H9 (cell line): ENCODE measurements at regions not wholly inside any gene's neighbourhood (a gene's known extent, or its start where the extent isn't known, plus 50 kb on each side); places are given as distances from the start of the nearest gene placed in this dataset.

Experiments used
- DNase-seq: peaks from one replicate; pipeline ENCODE4 v3.0.0-alpha.2; 2017
- H2AFZ ChIP-seq: one replicate; pipeline ENCODE4 v1.6.1; 2013; ENCODE audit warnings: mild to moderate bottlenecking, low read length, control low read depth, moderate library complexity
- H2AK5ac ChIP-seq: 2 replicates; pipeline ENCODE4 v1.6.1; 2013; ENCODE audit warnings: low read length, control low read depth, mixed read lengths; ENCODE audit not compliant: insufficient read length
- H2BK120ac ChIP-seq: one replicate; pipeline ENCODE4 v1.6.1; 2013; ENCODE audit warnings: low read depth, mild to moderate bottlenecking, low read length, control low read depth, inconsistent platforms; ENCODE audit not compliant: poor library complexity, severe bottlenecking
- H2BK12ac ChIP-seq: 2 replicates; pipeline ENCODE4 v1.6.1; 2013; ENCODE audit warnings: low read length, control low read depth, mixed read lengths, low read depth; ENCODE audit not compliant: insufficient read length
- H2BK15ac ChIP-seq: 2 replicates; pipeline ENCODE4 v1.6.1; 2013; ENCODE audit warnings: low read depth, low read length, control low read depth
- H2BK20ac ChIP-seq: one replicate; pipeline ENCODE4 v1.6.1; 2013; ENCODE audit warnings: low read depth, mild to moderate bottlenecking, low read length, control low read depth, inconsistent platforms; ENCODE audit not compliant: poor library complexity, severe bottlenecking
- H2BK5ac ChIP-seq: 2 replicates; pipeline ENCODE4 v1.6.1; 2013; ENCODE audit warnings: low read length, control low read depth, mixed read lengths; ENCODE audit not compliant: insufficient read length
- H3K14ac ChIP-seq: 2 replicates; pipeline ENCODE4 v1.6.1; 2013; ENCODE audit warnings: low read length, control low read depth; ENCODE audit not compliant: insufficient read depth
- H3K18ac ChIP-seq: 2 replicates; pipeline ENCODE4 v1.6.1; 2013; ENCODE audit warnings: low read depth, mild to moderate bottlenecking, mixed read lengths, low read length, control low read depth; ENCODE audit not compliant: insufficient read length
- H3K23ac ChIP-seq: 2 replicates; pipeline ENCODE4 v1.6.1; 2013; ENCODE audit warnings: low read length, control low read depth, mixed read lengths, low read depth; ENCODE audit not compliant: insufficient read length
- H3K23me2 ChIP-seq: 2 replicates; pipeline ENCODE4 v1.6.1; 2013; ENCODE audit warnings: low read depth, mild to moderate bottlenecking, mixed read lengths, low read length, control low read depth; ENCODE audit not compliant: insufficient read length, poor library complexity, severe bottlenecking
- H3K27ac ChIP-seq: 2 replicates; pipeline ENCODE4 v1.5.1; 2013; ENCODE audit warnings: low read length, control low read depth, mixed read lengths, low read depth; ENCODE audit not compliant: insufficient read length
- H3K27me3 ChIP-seq: 2 replicates; pipeline ENCODE4 v1.6.1; 2013; ENCODE audit warnings: low read length, control low read depth, inconsistent platforms; ENCODE audit not compliant: insufficient read depth
- H3K4ac ChIP-seq: 2 replicates; pipeline ENCODE4 v1.6.1; 2013; ENCODE audit warnings: low read depth, mild to moderate bottlenecking, control low read depth, inconsistent platforms, low read length, moderate library complexity
- H3K4me1 ChIP-seq: 2 replicates; pipeline ENCODE4 v1.6.1; 2013; ENCODE audit warnings: low read length, control low read depth, inconsistent platforms; ENCODE audit not compliant: insufficient read depth
- H3K4me2 ChIP-seq: 2 replicates; pipeline ENCODE4 v1.6.1; 2013; ENCODE audit warnings: low read length, control low read depth, mixed read lengths; ENCODE audit not compliant: insufficient read length, insufficient read depth
- H3K56ac ChIP-seq: 2 replicates; pipeline ENCODE4 v1.6.1; 2013; ENCODE audit warnings: low read depth, mild to moderate bottlenecking, mixed read lengths, low read length, control low read depth; ENCODE audit not compliant: insufficient read length
- H3K79me1 ChIP-seq: 2 replicates; pipeline ENCODE4 v1.6.1; 2013; ENCODE audit warnings: low read depth, mild to moderate bottlenecking, moderate library complexity, low read length, control low read depth, inconsistent platforms; ENCODE audit not compliant: insufficient read depth, poor library complexity, severe bottlenecking
- H3K79me2 ChIP-seq: 2 replicates; pipeline ENCODE4 v1.6.1; 2013; ENCODE audit warnings: low read length, control low read depth, inconsistent platforms; ENCODE audit not compliant: insufficient read depth
- H3K9ac ChIP-seq: 2 replicates; pipeline ENCODE4 v1.6.1; 2013; ENCODE audit warnings: low read length, control low read depth, mixed read lengths; ENCODE audit not compliant: insufficient read length; ENCODE audit errors: extremely low read depth
- H3K9me3 ChIP-seq: one replicate; pipeline ENCODE4 v1.6.1; 2013; ENCODE audit warnings: low read depth, low read length, inconsistent platforms; ENCODE audit not compliant: control insufficient read depth
- H3T11ph ChIP-seq: one replicate; pipeline ENCODE4 v1.6.1; 2013; ENCODE audit warnings: mild to moderate bottlenecking, low read length, control low read depth, inconsistent platforms
- H4K20me1 ChIP-seq: one replicate; pipeline ENCODE4 v1.6.1; 2013; ENCODE audit not compliant: control insufficient read depth, insufficient read length, insufficient read depth
- H4K5ac ChIP-seq: 2 replicates; pipeline ENCODE4 v1.6.1; 2013; ENCODE audit warnings: low read depth, mild to moderate bottlenecking, mixed read lengths, low read length, control low read depth; ENCODE audit not compliant: insufficient read length
- H4K8ac ChIP-seq: replicated peaks from 2 replicates; pipeline ENCODE4 v1.6.1; 2013; ENCODE audit warnings: low read length, control low read depth, mixed read lengths, low read depth; ENCODE audit not compliant: insufficient read length
- H4K91ac ChIP-seq: 2 replicates; pipeline ENCODE4 v1.6.1; 2013; ENCODE audit warnings: low read depth, mild to moderate bottlenecking, moderate library complexity, mixed read lengths, low read length, control low read depth; ENCODE audit not compliant: insufficient read length
- H3K27ac Mint-ChIP-seq, 3 experiments: 2 replicates in 2 of 3; 3 replicates in 1 of 3; pipeline ENCODE4 v1.8.0; 2020 to 2021; ENCODE audit warnings: mixed read lengths in 3 of 3, mild to moderate bottlenecking in 1 of 3, moderate library complexity in 1 of 3
- H3K27me3 Mint-ChIP-seq: 2 replicates; pipeline ENCODE4 v1.8.0; 2021; ENCODE audit warnings: low read depth, mild to moderate bottlenecking, moderate library complexity, mixed read lengths
- H3K36me3 Mint-ChIP-seq, 3 experiments: 2 replicates in 2 of 3; 3 replicates in 1 of 3; pipeline ENCODE4 v1.8.0; 2020 to 2021; ENCODE audit warnings: low read depth in 3 of 3, mixed read lengths in 3 of 3; ENCODE audit not compliant: insufficient read depth in 1 of 3
- H3K4me1 Mint-ChIP-seq, 2 experiments: 2 replicates each; pipeline ENCODE4 v1.8.0; 2020; ENCODE audit warnings: mixed read lengths in 2 of 2
- H3K4me3 Mint-ChIP-seq, 2 experiments: 2 replicates in 1 of 2; 3 replicates in 1 of 2; pipeline ENCODE4 v1.8.0; 2020 to 2021; ENCODE audit warnings: mild to moderate bottlenecking in 2 of 2, mixed read lengths in 2 of 2, moderate library complexity in 1 of 2
- H3K9me3 Mint-ChIP-seq, 2 experiments: 2 replicates in 1 of 2; 3 replicates in 1 of 2; pipeline ENCODE4 v1.8.0; 2020; ENCODE audit warnings: mild to moderate bottlenecking in 2 of 2, mixed read lengths in 2 of 2, moderate library complexity in 1 of 2
- WGBS: extraction: QIAGEN DNeasy Blood & Tissue Kit; methylation state at CpG from one replicate; pipeline ENCODE4 v1.1.7; 2013; ENCODE audit warnings: missing lambda C conversion rate, low lambda C conversion rate, mixed read lengths; ENCODE audit not compliant: insufficient read length; ENCODE audit errors: extremely low coverage; 5-methylcytosine and 5-hydroxymethylcytosine counted together
- TF ChIP-seq, protein P1 (sequence below): fragments of 200-600 bp; sonication (generic); conservative IDR thresholded peaks from 3 replicates; pipeline ENCODE4 v1.8.0; 2021; ENCODE audit warnings: antibody characterized with exemption, mild to moderate bottlenecking

- Histone ChIP-seq H3K9ac (no peak overlapping the region), H2BK120ac (no peak overlapping the region), H4K20me1 (no peaks in the 10 kb centered on the region), H3K4ac (no peak overlapping the region), H4K91ac (no peak overlapping the region), H2BK15ac (no peak overlapping the region), H3K23ac (no peak overlapping the region), H3K79me2 (no peaks in the 10 kb centered on the region), H3K56ac (no peak overlapping the region), H2AFZ (no peak overlapping the region), H2AK5ac (no peak overlapping the region), H3K4me1 (peaks cover 11% of the 10 kb centered on the region), H4K8ac (no peak overlapping the region), H4K5ac (no peak overlapping the region), H3K27ac (no peak overlapping the region), H3K4me2 (no peak overlapping the region), H3K27me3 (no peaks in the 10 kb centered on the region), H3K23me2 (no peaks in the 10 kb centered on the region), H2BK5ac (no peak overlapping the region), H3K14ac (no peak overlapping the region), H3K18ac (no peak overlapping the region), H3K79me1 (no peaks in the 10 kb centered on the region), H3T11ph (no peak overlapping the region), H2BK20ac (no peak overlapping the region), H2BK12ac (no peak overlapping the region), H3K9me3 (no peaks in the 10 kb centered on the region)
- Mint-ChIP-seq H3K36me3 (peaks cover 0 to 10% (median 6%) of the 10 kb centered on the region in 3 experiments; a peak in 4 of 7 replicates), H3K27ac (peak overlapping the region in 1 of 3 experiments; percentile 59; a peak in 3 of 7 replicates), H3K27me3 (peaks cover 3% of the 10 kb centered on the region), H3K4me1 (peaks cover 44 to 68% of the 10 kb centered on the region in 2 experiments), H3K9me3 (peaks cover 7 to 21% of the 10 kb centered on the region in 2 experiments), H3K4me3 (no peak overlapping the region)
- TF ChIP-seq, protein P1, sequence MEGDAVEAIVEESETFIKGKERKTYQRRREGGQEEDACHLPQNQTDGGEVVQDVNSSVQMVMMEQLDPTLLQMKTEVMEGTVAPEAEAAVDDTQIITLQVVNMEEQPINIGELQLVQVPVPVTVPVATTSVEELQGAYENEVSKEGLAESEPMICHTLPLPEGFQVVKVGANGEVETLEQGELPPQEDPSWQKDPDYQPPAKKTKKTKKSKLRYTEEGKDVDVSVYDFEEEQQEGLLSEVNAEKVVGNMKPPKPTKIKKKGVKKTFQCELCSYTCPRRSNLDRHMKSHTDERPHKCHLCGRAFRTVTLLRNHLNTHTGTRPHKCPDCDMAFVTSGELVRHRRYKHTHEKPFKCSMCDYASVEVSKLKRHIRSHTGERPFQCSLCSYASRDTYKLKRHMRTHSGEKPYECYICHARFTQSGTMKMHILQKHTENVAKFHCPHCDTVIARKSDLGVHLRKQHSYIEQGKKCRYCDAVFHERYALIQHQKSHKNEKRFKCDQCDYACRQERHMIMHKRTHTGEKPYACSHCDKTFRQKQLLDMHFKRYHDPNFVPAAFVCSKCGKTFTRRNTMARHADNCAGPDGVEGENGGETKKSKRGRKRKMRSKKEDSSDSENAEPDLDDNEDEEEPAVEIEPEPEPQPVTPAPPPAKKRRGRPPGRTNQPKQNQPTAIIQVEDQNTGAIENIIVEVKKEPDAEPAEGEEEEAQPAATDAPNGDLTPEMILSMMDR, result no peak
- no CpG with 5 or more reads among the region's 19 CpGs for WGBS
- DNase-seq, result no peak
Measured at GRCh38 chr16:9152649-9153501, 61.4 kb downstream of the HAPSTR1 start.
